ENCODE measurements at regions not wholly inside any gene's neighbourhood (a gene's known extent, or its start where the extent isn't known, plus 50 kb on each side); places are given as distances from the start of the nearest gene placed in this dataset.

DNA sequence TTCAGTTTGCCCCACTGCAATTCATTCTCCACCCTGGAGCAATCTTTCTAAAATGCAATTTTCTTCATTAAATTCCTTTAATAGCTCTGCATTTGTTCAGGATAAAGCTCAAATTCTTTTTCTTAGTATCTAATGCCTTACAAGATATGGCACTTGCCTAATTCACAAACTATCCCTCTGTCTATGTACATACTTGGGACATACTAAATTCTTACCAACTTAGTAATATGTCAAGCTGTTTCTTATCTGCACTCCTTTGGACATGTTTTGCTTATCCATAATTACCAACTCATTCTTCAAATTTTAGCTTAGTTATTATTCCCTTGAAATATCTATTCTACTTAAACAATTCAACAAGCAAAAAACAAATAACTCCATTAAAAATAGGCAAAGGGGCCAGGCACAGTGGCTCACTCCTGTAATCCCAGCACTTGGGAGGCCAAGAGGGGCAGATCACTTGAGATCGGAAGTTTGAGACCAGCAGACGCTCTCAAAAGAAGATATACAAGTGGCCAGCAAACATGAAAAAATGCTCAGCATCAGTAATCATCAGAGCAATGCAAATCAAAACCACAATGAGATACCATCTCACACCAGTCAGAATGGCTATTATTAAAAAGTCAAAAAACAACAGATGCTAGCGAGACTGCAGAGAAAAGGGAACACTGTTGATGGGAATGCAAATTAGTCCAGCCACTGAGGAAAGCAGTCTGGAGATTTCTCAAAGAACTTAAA, 96.9 kb downstream of the FAM76B start:
- DNase-seq (ENCODE audit: low read depth): no peak

DNA sequence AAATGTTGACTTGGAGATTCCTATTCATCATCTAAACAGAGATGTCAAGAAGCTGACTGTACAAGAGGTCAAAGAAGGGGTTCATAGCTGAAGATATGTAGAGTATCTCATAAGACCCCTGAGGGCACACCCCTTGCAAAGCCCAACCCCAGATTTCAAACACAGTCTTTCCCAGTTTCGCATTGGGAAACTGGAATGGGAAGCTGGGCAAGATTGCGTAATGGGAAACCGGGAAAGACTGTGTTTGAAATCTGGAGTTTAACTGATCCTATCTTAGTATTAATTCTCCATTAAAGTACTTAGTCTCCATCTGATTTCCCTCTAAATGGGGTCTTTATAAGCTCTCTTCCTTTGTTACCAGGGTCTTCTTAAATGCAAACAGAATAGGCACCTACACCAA, 99.5 kb downstream of the FAM76B start:
- DNase-seq (ENCODE audit: low read depth): no peak

DNA sequence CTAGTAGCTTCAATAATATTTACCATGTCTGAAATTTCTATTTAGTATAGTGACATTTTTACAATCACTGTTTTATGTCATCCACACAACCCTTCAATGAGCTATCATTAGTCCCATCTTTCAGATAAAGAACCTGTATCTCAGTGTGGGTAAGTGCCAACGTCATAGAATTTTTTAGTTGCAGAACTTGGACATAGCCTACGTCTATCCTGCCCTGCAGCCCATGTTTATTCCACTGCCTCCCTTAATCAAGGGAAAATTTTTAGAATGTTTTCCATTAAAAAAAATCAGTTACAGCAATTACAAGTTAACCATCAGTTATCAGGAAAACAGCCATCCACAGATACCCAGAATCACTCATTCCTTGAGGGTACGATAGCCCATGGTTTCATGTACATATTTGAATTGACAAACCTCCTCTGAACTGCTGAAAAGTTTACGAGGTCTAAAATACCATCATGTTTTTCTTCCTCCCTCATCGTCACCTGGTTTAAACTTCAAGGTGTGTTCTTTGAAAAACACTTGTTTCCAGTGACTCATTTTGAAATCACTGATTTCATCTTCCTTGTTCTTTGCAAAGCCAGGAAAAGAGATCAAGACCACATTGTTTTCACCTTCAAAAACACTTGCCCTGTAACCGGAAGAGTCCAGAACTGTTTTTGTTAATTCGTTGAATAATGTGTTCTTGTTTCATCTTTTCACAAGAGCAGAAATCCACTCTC, 100.9 kb downstream of the FAM76B start:
- DNase-seq (ENCODE audit: low read depth): no peak

DNA sequence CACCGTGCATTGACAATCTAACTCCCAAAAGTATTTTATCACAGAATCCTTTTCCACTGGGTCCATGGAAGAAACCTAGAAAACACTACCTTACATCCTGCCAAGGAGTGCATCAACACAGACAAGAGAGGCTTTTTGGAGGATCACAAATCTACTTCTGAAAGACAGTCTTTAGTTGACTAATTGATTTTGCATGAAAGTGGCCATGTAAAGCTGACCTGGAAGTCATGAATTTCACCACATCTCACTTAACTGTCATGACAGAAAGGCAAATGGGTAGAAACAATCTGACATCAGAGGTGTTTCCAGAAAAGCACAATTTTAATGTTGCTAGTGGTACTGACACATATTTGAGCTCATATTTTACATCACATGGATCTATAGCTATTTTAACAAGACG, 101.6 kb downstream of the FAM76B start:
- no peak for DNase-seq (ENCODE audit: low read depth)

DNA sequence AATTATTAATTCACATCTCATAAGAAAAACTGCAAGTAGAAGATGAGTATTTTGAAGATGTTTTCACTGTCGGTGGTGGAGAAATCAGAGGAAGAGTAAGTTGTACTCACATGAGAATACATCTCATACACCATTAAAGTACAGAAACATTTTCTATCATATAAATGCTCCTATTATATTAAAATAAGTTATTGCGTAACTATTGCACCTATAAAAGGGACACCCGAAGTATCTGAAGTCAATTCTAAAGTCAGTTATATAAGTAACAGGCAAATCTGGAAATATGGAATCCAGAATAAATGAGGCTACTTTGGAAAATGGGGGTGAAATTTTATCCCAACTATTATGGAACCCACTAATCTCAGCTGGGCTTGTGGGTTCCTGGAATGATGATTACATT, 103.3 kb downstream of the FAM76B start:
- DNase-seq (ENCODE audit: low read depth): no peak

DNA sequence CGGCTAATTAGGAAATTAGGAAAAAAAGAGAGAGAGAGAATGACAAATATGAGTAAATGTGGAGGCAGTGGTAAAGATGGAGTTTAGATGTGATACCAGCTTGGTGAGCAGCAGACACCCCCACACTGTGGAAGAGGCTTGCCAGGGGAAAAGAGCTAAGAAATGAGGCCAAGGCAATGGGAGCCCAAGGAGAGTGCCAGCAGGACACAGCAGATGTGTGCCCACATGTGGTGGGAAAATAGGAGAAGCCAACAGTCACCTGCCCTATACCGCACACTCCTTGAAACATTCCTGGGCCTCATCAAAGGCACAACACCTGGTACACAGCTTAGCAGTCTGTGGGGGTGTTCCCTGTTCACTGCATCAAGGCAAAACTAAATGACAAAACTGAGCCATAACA, 104.9 kb downstream of the FAM76B start:
- DNase-seq (ENCODE audit: low read depth): no peak

DNA sequence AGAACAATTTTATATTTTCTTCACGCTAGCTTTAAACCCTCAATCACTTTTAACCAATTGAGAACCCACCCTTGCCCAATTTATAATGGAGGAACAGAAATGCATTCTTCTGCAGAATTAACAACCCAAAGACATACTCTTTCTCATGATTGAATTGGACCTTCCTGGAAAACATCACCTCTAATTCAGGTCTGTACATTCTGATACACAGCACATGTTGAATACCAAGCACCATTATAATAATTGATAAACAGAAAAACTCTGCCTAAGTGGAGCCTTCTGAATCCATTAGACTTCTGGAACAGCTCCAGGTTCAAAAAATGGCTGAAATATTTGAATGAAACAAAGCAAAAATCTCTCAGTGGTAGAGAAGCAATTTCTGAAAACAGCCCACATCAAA, 105.4 kb downstream of the FAM76B start:
- no peak for DNase-seq (ENCODE audit: low read depth)

DNA sequence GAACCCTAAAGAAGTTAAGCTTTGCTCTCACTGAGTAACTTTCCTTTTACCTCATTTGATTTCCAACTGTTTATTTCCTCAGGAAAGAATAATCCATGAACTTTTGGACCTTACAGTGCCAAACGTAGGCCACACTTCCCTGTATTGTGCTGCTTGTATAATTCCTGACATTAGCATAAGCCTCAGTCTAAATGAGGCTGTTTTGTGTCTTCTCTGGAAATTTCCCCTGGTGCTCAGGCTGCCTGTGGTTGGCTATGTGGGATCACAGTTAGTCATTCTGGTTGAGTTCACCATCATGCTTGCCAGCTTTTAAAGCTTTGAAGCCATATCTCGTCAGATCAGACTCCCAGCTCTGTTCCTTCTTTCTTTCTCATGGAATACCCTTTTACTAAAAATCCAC, 107.0 kb downstream of the FAM76B start:
- DNase-seq (ENCODE audit: low read depth): no peak

DNA sequence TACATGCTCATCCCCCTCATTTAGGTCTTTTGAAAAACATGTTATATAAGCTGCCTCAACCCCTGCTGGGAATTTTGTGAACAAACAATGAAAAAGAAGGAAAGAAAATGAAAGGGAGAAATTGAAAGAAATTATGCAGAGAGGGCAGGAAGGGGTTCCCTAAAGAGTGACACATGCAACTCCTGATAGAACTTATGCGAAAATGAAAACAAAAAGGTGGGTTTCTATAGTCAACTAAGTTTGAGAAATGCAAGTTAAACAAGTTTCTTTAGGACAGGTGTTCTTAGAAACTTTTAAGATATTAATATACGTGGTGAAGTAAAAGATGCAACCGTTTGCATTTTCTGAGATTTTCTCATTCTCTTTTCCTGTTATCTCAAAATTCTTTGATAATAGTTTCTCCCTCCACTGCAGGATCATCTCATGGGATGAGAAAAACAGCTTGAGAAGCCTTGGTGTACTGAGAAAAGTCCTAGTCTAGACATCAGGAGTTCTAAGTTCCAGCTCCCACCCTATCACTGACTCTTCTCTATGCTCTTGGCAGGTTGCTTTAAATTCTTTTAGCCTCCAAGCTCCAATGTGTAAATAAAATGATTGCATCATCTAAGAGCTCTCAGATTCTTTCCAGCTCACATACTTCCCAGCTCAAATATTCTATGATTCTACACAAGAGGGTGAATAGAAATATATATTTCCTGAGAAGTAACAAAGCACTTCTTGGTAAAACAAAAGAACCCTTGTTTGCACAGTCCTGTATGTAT, 109.2 kb downstream of the FAM76B start:
- no peak for DNase-seq (ENCODE audit: low read depth)

DNA sequence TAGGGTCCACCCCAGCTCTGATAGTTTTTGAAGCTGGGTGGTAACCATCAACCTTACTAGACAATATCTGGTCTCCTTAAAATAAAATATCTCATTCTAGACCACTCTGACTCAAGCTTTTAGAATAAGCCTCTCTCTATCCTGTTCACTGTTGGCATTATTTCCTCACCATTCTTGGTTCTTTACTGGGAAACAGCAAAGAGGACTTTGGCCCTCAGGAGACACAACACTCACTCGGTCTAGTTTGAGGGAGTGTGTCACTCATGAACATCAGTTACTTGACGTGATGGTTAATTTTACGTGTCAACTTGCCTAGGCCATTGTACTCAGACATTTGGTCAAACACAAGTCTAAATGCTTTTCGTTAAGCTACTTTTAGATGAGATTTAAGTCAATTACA, 110.6 kb downstream of the FAM76B start:
- DNase-seq (ENCODE audit: low read depth): no peak

DNA sequence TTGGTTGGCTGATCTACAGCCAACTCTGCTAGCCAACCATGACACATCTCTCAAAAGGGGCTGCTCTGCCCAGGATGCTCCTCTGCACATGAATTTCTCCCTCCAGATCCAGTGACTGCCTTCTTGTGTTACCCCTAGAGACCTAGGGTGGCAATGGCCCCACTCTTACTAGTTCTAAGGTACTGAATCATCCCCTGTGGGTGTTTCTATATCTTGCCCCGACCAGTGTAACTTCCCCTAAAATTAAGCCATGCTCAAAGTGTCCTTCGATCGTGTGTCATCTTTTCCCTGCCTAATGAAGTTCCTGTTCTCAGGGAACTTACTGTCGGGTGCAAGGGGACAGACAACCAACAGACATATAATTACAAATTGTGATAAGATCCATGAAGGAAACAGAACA, 113.3 kb downstream of the FAM76B start:
- DNase-seq (ENCODE audit: low read depth): no peak

DNA sequence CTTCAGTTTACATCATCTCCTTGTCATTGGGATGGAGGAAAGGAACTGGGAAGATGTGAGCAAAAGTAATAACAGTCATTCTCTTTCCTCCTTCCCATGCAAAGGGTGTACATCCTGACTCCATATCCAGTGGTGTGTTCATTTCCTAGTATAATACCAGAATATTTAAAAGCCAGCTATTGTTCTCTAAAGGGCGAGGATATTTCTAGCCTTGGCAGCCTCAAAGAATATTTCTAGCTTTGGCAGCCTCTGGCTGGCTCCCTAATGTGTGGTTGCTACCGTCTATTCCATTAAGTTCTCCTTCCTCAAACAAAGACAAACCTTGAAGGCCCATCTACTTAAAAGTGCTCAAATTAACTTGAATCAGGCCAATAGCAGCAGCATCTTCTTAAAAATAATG, 114.0 kb downstream of the FAM76B start:
- no peak for DNase-seq (ENCODE audit: low read depth)

DNA sequence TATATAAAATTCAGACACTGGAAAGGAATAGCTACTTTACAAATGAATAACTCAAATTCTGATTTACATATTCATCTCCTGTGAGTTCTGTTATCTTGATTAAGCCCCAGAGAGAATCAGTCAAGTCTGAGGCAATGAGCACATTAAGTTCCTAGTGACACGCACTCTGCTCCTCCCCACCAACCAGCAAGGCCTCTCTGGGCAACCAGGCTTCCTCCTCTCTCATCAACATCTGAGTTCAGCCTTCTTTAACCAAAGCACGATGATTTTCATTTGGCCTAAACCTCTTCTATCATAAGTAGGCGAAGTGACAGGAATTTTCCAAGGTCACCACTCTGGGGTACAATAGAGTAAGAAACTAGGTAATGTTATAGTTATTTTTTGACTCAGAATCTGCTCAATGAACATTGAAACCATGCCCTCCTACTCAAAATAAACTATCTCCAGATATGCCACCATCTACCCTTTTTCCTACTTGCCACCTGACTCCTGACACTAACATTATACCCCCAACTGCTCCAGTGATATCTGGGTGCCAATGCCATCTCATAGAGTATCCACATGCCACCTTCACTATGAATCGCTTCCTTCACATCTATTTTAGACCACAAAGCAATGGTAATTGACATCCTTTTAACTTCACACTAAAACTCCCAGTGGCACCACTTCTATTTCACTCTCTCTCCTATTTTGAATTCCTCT, 114.8 kb downstream of the FAM76B start:
- DNase-seq (ENCODE audit: low read depth): no peak

DNA sequence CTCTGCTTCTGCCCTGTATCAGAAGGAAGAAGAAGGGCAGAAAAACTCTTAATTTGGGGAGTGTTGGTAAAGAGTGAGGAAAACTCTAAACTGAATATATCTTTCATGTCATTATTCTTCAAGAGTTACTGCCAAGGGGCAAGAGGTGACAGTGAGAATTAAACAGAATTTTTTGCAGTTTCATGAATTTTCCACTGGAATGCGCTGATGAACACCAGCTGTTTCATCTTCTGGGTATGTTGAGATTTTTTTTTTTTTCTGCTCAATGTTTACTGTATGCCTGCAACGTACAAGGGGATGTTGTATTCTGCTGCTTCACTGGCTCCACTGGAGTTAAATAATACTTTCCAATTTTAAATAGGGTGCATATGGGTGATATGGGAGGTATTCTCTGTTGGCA, 117.8 kb downstream of the FAM76B start:
- DNase-seq (ENCODE audit: low read depth): no peak

DNA sequence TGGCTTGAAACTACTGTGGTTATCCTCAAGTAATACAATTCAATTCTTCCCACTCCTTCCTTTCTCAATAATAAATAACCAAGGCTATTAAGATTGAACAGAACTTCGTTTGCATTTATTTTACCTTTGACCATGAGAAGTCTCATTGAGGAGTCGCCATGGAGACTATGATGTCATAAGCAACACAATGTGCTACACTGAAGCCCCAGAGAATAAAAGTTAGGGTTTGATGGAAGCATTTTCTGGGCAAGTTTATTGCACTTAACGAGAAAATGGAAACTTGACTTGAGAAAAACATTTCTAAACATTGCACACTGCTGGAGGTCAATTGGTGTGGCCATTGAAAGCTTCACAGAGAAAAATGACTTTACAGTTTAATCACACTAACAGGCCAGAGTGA, 121.5 kb downstream of the FAM76B start:
- DNase-seq (ENCODE audit: low read depth): no peak

DNA sequence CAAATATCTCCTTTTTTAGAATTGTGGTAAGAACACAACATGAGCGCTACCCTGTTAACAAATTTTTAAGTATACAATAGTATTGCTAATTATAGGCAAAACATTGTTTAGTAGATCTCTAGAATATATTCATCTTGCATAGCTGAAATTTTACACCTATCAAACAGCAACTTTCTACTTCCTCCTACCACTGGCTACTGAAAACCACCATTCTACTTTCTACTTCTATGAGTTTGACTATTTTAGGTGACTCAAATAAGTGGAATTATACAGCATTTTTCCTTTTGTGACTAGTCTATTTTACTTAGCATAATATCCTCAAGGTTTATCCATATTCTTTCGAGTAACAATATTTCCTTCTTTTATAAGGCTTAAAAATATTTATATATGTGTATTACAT, 128.4 kb downstream of the FAM76B start:
- no peak for DNase-seq (ENCODE audit: low read depth)

DNA sequence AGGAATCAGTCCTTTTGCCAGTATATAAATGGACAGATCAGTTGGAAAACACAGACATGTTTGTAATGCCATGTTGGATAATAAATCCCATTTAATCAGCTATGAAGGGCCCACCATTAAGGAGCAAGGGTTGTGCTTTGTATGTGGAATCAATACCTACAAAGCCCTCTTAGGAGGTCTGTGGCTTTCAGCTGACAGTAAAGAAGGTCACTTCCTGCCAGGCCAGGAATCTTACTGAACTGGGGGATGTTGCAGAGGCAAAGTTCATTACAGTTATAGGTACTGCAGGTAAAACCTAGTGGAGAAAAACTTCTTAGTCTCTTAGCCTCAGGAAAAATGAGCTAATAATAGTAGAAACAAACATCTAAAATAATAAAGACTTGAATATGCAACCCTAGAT, 129.5 kb downstream of the FAM76B start:
- no peak for DNase-seq (ENCODE audit: low read depth)

DNA sequence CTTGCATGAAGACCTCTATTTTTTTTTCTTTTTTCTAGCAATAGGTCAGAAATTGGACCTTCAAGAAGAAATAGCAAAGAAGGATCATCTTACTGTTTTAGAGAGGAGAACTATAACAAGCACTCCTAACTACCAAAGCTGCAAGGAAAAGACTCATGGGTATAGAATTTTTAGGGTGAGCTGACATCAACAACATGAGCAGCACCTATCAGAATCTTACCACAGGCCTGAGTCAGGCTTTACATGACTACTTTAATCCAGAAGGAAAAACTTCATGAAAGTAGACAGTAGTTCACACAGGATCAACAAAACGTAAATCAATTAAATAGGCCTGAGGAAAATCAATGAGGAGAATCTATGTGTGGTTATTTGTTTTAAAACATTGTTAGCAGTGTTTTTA, 130.5 kb downstream of the FAM76B start:
- no peak for DNase-seq (ENCODE audit: low read depth)

DNA sequence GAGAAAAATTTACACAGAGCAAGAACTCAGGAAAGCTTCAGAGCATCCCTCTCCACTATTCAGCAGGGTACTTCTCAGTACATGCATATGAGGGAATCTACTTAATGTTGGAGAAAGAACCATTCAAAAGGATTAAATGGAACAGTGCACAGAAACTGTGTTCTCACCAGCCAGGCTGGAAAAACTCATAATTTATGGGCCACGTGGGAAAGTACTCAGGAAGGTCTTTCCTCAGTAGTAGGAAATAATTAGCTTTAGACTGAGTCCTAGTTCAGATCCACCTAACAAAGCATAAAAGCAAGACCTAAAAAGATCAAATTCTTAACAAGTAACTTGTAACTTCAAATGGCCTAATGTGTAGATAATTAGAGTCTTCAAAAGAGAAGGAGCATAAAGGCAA, 134.0 kb downstream of the FAM76B start:
- no peak for DNase-seq (ENCODE audit: low read depth)

DNA sequence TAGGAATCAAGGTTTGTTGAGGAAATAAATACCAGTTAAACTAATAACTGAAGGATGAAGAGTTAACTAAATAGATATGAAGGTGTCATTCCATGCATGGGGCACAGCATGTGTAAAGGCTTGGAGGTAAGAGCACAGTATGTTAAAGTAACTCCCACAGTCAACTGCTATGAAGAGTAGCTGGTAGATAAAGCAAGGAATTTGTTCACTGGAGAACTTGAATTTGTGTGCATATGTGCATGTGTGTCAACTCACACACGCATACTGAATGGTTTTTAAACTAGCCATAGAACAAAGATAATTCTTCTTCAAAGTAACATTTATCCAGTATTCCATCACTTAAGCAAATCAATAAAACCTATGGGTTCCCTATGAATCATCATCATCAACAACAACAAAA, 135.9 kb downstream of the FAM76B start:
- no peak for DNase-seq (ENCODE audit: low read depth)

DNA sequence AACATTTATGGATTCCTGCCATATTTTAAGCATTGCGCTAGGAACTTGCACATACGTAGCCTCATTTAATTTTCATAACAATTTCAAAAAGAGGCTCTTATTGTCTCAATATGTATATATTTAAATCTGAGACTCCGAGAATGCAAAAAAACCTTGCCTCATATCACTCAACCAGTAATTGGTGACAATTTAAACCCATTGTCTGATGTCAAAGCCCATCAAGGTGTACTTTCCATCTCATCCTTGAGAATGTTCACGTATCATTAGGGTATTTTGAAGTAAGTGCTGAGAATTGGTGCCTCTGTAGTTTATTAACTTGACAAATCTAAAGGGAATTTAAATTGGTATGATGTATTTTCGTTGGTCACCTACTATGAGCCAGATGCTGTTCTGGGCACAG, 136.5 kb downstream of the FAM76B start:
- no peak for DNase-seq (ENCODE audit: low read depth)

DNA sequence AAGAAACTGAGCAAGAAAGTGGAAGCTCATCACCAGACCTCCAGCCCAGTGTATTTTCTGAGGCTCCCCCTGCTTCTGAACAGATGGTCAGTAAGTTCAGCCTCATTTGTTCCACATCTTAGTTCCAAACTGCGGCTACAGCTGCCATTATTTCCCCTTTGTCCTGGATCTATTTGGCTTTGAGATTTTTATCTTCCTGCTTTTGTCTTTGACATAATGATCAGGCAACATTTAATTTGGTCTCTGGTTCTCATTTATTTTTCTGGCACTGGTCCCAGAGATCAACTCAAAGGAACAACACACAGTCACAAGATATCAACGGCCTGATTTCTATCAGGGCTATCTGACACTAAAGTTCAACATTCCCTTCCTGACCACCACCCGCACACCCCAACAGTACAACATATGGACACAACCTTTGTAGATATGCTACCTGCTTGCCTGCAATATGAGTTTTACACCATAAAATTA, 137.5 kb downstream of the FAM76B start:
- DNase-seq (ENCODE audit: low read depth): no peak

DNA sequence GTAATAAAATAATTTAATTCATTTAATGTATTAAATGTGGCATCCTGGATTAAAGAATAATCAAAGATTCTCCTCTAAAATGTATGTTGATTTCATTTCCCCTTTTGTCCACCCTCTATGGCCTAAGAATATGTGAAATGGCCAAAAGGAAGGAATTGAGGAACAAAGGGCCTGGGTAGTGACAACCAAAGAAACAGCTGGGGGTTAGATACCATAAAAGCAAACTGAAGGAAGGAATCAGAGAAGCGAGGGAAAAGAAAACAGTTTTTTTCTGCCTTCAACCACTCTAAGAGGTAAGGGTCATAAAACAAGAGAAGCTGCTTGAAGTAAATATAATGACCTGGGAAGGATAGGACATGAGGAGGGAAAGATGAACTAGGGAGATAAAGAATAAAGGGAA, 139.3 kb downstream of the FAM76B start:
- DNase-seq (ENCODE audit: low read depth): no peak

Data from stimulated activated CD8-positive, alpha-beta memory T cell treated with anti-CD3 and anti-CD28 coated beads, Interleukin-12 subunit alpha, Interleukin-12 subunit beta, amount 100 ng/mL, for 4 hours (primary cell).